COR-L47 (cell line): ENCODE measurements at regions not wholly inside any gene's neighbourhood (a gene's known extent, or its start where the extent isn't known, plus 50 kb on each side); places are given as distances from the start of the nearest gene placed in this dataset.

ENCODE experiments used
- DNase-seq: peaks from one replicate; lab custom pipeline; 2025; lab: John Stamatoyannopoulos, UW

- peak; percentile 8 for DNase-seq
These were observed 56.1 kb upstream of the SLC35G4 start for GRCh38 chr18:11553098-11553940.

GRCh38 chr18:11548916-11549551 lies 60.4 kb upstream of the SLC35G4 start:
- DNase-seq = no peak

DNA sequence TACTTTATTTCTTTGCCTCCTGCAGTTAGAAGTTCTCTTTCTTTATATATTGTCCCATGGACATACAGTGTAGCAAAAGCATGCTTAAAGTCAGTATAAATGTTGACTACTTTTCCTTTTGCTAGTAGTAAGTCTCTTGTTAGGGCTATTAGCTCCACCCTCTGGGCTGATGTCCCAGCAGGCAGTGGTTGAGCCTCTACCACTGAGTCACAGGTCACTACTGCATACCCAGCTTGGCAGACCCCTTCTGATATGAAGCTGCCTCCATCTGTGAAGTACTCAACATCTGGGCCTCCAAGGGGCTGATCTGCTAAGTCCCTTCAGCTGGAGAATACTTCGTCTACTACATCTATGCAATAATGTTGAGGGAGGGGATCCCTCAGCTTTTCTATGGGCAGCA lies 61.0 kb upstream of the SLC35G4 start:
- no peak for DNase-seq

- DNase-seq = no peak
These were observed 65.2 kb upstream of the SLC35G4 start for GRCh38 chr18:11544060-11544633.

DNA sequence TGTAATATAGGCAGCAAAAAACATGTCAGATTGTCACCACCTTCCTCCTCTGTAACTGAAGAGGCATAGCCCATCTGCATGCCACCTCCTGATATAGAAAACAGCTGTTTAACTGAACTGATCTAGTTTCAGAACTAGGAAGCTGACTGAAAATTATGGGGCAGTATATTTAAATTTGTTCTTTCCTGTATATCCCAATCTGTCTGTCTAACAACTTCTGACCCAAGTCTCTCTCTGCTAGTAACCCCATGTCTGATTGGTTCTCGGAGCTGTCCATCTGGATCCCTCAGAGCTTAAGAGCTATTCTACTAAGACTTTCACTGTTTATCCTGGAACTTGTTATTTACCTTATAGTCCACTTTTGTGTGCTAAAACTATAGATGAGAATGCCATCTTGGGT lies 68.2 kb upstream of the SLC35G4 start:
- DNase-seq = no peak

- no peak for DNase-seq
These were observed 75.4 kb upstream of the SLC35G4 start for GRCh38 chr18:11533942-11534496.

GRCh38 chr18:11533513-11533890 lies 75.9 kb upstream of the SLC35G4 start:
- no peak for DNase-seq

- no peak for DNase-seq
These were observed 76.5 kb upstream of the SLC35G4 start for GRCh38 chr18:11532758-11533512.

- DNase-seq = no peak
These were observed 80.3 kb upstream of the SLC35G4 start for GRCh38 chr18:11529081-11529480.

DNA sequence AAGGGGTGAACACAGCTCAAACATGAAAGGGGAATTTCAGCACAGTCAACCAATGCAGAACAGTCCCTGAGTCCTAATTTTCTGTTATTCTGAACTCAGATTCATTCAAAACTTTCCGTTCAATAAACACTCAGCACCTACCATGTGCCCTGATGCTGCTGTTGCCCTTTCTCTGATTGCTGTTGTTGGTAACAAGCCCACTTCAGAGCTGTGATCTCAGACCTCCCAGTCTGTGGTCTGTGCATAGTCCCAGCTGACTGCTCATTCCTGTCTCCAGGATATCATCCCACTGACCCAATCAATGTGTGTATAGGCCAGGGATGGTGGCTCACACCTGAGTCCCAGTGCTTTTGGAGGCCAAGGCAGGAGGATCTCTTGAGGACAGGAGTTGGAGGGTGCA lies 82.7 kb upstream of the SLC35G4 start:
- DNase-seq = no peak

DNA sequence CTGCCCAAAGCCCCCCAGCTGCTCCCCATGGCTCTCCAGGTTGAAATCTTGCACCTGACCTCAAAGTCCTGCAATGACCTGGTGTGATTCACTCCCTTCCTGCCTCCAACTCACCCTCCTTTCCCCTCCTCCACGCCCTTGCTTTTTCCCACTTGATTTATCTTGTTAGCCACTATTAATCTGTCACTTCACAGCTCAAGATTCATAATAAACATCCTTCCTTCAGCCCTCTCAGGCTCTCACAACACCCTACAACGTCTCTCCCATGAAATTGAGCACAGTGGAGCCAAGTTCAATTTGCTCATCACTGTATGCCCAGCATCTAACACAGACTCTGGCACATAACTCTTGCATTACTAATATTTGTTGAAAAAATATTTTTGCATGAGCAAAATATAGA lies 85.6 kb upstream of the SLC35G4 start:
- DNase-seq = no peak

GRCh38 chr18:11522992-11523391 lies 86.4 kb upstream of the SLC35G4 start:
- no peak for DNase-seq

DNA sequence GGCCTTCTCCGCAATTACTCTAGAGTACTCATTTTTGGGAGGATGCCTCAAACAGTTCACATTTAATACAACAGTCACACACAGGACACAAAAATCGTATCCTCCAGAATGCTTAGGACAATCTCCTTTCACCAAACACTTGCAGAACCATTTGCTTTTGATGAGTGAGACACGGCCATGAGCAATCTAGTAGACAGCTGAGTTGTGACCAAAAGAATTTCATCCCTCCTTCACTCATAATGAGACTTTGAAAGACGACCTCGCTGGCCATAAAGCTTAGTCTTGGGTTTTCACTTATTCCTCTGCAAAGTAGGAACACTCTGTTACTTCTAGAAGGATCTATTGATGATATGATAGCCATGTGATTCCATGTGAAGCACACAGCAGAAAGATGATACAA lies 87.5 kb upstream of the SLC35G4 start:
- no peak for DNase-seq

DNA sequence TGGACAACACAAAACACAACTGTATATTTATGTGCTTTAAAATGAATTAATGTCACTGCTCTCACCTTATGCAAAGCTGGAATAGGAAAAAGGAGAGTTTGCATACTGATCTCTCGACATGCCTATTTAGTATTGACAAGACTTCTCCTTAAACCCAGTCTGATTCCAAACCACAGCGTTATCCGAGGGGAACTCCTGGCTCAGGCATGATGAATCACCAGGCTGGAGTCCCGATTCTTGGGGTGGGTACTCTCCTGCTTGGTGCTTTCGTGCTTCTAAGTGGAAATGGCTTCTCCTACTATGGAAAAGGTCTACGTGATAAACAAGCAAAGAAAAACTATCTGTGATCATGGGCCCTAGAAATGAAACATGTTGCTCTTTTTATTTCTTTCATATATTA lies 88.9 kb upstream of the SLC35G4 start:
- no peak for DNase-seq

- peak; percentile 49 for DNase-seq
These were observed 90.4 kb upstream of the SLC35G4 start for GRCh38 chr18:11518788-11519685.

DNA sequence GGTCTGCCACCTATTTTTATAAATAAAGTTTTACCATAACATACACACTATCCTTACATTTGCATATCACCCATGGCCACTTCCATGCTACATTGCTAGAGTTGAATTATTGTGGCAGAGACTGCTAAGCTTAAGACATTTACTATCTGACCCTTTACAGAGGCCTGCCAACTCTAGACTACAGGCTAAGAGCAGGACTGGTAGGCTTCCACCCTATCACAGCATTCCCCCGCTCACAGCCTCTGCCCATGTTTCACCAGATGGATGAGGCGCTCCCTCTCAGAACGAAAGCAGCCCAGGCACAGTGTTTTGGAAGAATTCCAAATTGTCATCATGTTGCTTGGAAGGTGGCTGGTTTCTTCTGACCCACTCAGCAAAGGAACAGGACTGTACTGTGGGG lies 91.7 kb upstream of the SLC35G4 start:
- DNase-seq = no peak

GRCh38 chr18:11516751-11517503 lies 92.5 kb upstream of the SLC35G4 start:
- DNase-seq = no peak

DNA sequence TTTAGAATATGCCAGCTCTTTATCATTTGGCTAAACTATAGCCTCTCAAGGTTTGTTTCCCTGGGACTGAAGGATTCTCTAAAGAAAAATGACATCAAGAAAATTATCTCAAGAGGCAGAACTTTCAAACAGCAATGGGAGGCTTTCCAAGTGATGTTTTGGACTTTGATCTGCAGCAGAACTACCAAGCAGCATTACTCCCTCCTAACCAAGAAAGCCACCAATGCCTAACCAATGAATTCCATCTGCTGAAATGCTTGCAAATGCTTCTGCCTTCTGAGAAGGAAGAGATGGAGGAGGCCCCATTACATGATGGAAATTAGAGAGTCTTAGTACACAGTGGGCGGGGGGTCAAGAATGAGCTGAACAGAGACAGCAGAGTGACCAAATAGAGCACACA lies 95.1 kb upstream of the SLC35G4 start:
- DNase-seq = no peak

- DNase-seq = no peak
These were observed 97.0 kb upstream of the SLC35G4 start for GRCh38 chr18:11512096-11513025.
